DOHH2 (cell line): ENCODE measurements at regions not wholly inside any gene's neighbourhood (a gene's known extent, or its start where the extent isn't known, plus 50 kb on each side); places are given as distances from the start of the nearest gene placed in this dataset.
"Not testable (repeated sequence)": the region's sequence is repeated elsewhere in the genome, so short reads cannot be mapped to it uniquely, and the experiment has no call there.

Experiments used
- EZH2phosphoT487 ChIP-seq: fragments of 200-600 bp; sonication (generic); IDR thresholded peaks from 2 replicates; pipeline ENCODE4 v1.6.1; 2017; ENCODE audit warnings: borderline replicate concordance, mild to moderate bottlenecking, antibody characterized with exemption, low read length, moderate library complexity, mixed read lengths
- TF ChIP-seq, protein P1 (sequence below): fragments of 200-600 bp; sonication (generic); IDR thresholded peaks from one replicate; pipeline ENCODE4 v1.5.1; 2014; ENCODE audit warnings: antibody characterized with exemption, mild to moderate bottlenecking, low read depth, low read length; ENCODE audit not compliant: poor library complexity, severe bottlenecking

DNA sequence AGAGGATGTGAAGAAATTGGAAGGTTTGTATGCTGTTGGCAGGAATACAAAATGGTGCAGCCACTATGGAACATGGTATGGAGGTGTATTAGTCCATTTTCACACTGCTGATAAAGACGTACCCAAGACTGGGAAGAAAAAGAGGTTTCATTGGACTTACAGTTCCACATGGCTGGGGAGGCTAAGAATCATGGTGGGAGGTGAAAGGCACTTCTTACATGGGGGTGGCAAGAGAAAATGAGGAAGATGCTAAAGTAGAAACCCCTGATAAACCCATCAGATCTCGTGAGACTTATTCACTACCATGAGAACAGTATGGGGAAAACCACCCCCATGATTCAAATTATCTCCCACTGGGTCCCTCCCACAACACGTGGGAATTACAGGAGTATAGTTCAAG, 72.1 kb upstream of the SNX9 start:
- TF ChIP-seq, protein P1, sequence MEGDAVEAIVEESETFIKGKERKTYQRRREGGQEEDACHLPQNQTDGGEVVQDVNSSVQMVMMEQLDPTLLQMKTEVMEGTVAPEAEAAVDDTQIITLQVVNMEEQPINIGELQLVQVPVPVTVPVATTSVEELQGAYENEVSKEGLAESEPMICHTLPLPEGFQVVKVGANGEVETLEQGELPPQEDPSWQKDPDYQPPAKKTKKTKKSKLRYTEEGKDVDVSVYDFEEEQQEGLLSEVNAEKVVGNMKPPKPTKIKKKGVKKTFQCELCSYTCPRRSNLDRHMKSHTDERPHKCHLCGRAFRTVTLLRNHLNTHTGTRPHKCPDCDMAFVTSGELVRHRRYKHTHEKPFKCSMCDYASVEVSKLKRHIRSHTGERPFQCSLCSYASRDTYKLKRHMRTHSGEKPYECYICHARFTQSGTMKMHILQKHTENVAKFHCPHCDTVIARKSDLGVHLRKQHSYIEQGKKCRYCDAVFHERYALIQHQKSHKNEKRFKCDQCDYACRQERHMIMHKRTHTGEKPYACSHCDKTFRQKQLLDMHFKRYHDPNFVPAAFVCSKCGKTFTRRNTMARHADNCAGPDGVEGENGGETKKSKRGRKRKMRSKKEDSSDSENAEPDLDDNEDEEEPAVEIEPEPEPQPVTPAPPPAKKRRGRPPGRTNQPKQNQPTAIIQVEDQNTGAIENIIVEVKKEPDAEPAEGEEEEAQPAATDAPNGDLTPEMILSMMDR = not testable (repeated sequence)
- not testable (repeated sequence) for TF ChIP-seq EZH2phosphoT487
